Osteoblast (primary cell): ENCODE measurements at regions not wholly inside any gene's neighbourhood (a gene's known extent, or its start where the extent isn't known, plus 50 kb on each side); places are given as distances from the start of the nearest gene placed in this dataset.
A peak's percentile ranks its signal among the peaks of the same experiment; 100 is the strongest.

Source experiments
- DNase-seq: peaks from one replicate; pipeline ENCODE4 v3.0.0; 2011; ENCODE audit warnings: low spot score, mixed read lengths; ENCODE audit not compliant: insufficient read length; ENCODE audit errors: missing footprints
- H2AFZ ChIP-seq: 2 replicates; pipeline ENCODE4 v1.6.0; 2011; ENCODE audit warnings: mild to moderate bottlenecking, low read length
- H3K27ac ChIP-seq: 2 replicates; pipeline ENCODE4 v1.5.1; 2011; ENCODE audit warnings: mild to moderate bottlenecking, low read depth, low read length, moderate library complexity
- H3K27me3 ChIP-seq: 2 replicates; pipeline ENCODE4 v1.6.0; 2012; ENCODE audit warnings: mild to moderate bottlenecking, control low read depth, inconsistent platforms, low read length, moderate library complexity; ENCODE audit not compliant: insufficient read depth
- H3K36me3 ChIP-seq: 2 replicates; pipeline ENCODE4 v1.5.1; 2011; ENCODE audit warnings: mild to moderate bottlenecking, low read length, control low read depth, moderate library complexity; ENCODE audit not compliant: insufficient read depth
- H3K4me1 ChIP-seq: 2 replicates; pipeline ENCODE4 v1.5.1; 2011; ENCODE audit warnings: mild to moderate bottlenecking, low read length, control low read depth, moderate library complexity; ENCODE audit not compliant: insufficient read depth
- H3K4me2 ChIP-seq: 2 replicates; pipeline ENCODE4 v1.6.0; 2011; ENCODE audit warnings: mild to moderate bottlenecking, low read length; ENCODE audit not compliant: insufficient read depth
- H3K4me3 ChIP-seq: fragments of 200-600 bp; sonication (generic); 3 replicates; pipeline ENCODE4 v1.5.1; 2012; ENCODE audit warnings: mild to moderate bottlenecking, low read length, inconsistent platforms; ENCODE audit not compliant: insufficient read depth
- H3K79me2 ChIP-seq: 2 replicates; pipeline ENCODE4 v1.6.0; 2012; ENCODE audit warnings: mild to moderate bottlenecking, low read length, control low read depth, inconsistent platforms; ENCODE audit not compliant: insufficient read depth
- H3K9me3 ChIP-seq: 2 replicates; pipeline ENCODE4 v1.5.1; 2011; ENCODE audit warnings: low read depth, low read length, control low read depth
- H4K20me1 ChIP-seq: 2 replicates; pipeline ENCODE4 v1.6.0; 2012; ENCODE audit warnings: mild to moderate bottlenecking, low read length, control low read depth; ENCODE audit not compliant: insufficient read depth
- TF ChIP-seq, protein P1 (sequence below): IDR thresholded peaks from 2 replicates; pipeline ENCODE4 v1.5.1; 2011; ENCODE audit warnings: mild to moderate bottlenecking, low read depth, low read length, moderate library complexity; ENCODE audit errors: extremely low read depth

DNA sequence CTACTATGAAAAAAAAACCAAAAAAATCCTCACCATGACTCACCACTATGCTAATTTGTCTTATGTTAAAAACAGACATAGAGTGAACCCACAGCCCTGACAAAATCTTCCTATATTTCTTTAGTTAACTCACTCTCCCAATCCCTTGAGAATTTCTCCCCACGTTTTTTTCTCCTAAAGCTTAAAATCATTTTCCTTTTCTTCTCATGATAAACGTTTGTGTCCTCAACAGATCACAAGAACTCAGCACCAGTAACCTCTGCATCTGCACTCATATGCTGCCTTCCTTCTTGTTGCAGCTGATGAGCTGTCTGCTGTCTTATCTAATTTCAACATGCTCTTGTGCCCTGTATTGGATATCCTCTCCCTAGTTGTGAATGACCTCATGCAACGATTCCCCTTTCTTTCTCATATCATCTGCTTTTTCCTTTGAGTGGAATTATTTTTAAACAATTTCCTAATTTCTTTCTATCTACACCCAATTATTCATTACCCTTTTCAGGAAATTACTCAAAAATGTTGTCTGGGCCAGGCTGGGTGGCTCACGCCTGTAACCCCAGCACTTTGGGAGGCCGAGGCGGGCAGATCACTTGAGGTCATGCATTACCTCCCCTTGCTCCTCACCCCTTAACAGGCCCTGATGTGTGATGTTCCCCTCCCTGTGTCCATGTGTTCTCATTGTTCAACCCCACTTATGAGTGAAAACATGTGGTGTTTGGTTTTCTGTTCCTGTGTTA is 427.5 kb upstream of the MGAT4C start:
- Histone ChIP-seq H3K9me3 (no peaks in the 10 kb centered on the region), H2AFZ (peak overlapping the region; percentile 21), H3K27ac (no peak overlapping the region), H3K79me2 (no peaks in the 10 kb centered on the region), H3K4me3 (no peak overlapping the region), H4K20me1 (no peaks in the 10 kb centered on the region), H3K4me1 (peaks cover 11% of the 10 kb centered on the region), H3K27me3 (no peaks in the 10 kb centered on the region), H3K36me3 (no peaks in the 10 kb centered on the region), H3K4me2 (peak overlapping the region; percentile 16)
- peak; percentile 22 for DNase-seq
- TF ChIP-seq, protein P1, sequence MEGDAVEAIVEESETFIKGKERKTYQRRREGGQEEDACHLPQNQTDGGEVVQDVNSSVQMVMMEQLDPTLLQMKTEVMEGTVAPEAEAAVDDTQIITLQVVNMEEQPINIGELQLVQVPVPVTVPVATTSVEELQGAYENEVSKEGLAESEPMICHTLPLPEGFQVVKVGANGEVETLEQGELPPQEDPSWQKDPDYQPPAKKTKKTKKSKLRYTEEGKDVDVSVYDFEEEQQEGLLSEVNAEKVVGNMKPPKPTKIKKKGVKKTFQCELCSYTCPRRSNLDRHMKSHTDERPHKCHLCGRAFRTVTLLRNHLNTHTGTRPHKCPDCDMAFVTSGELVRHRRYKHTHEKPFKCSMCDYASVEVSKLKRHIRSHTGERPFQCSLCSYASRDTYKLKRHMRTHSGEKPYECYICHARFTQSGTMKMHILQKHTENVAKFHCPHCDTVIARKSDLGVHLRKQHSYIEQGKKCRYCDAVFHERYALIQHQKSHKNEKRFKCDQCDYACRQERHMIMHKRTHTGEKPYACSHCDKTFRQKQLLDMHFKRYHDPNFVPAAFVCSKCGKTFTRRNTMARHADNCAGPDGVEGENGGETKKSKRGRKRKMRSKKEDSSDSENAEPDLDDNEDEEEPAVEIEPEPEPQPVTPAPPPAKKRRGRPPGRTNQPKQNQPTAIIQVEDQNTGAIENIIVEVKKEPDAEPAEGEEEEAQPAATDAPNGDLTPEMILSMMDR = no peak

DNA sequence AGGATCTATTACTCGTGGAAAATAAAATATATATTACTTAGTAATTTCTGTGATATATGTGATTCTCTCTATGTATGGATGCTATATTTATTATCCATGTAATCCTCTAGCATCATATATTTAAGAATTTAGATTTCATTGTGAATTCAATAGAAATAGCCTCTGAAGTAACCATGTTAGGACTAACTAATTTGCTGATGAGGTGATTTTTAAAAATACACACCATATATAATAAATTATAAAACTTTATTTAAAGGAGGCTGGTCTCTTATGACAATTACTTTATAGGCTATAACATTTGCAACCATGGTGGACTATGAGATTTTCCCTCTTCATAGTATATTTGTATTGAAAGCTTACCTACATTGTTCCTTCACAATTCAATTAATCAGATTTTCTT is 424.9 kb upstream of the MGAT4C start:
- Histone ChIP-seq H3K4me2 (no peak overlapping the region), H4K20me1 (no peaks in the 10 kb centered on the region), H3K4me3 (no peak overlapping the region), H3K27ac (no peak overlapping the region), H3K27me3 (no peaks in the 10 kb centered on the region), H3K36me3 (no peaks in the 10 kb centered on the region), H3K9me3 (no peaks in the 10 kb centered on the region), H2AFZ (no peak overlapping the region), H3K4me1 (peaks cover 11% of the 10 kb centered on the region), H3K79me2 (no peaks in the 10 kb centered on the region)
- TF ChIP-seq, protein P1 = no peak
- no peak for DNase-seq

DNA sequence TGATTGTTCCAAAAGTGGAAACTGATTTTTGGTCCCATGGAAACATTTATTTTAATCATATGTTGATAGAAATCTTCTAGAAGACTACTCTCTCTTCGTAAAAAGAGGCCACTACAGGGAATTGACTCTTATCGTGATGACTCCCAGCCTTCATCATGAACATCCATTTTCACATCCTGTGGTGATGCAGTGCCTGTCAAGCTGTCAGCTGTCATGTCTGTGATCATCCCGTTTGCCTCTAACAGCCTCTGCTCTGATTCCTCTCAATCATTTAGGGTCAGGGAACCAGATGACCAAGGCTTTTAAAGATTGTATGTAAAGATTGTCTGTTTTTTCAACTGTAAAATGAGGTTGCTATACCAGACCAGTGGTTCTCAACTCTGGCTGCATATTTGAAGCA is 419.0 kb upstream of the MGAT4C start:
- Histone ChIP-seq H2AFZ (peak overlapping the region; percentile 36), H3K4me3 (no peak overlapping the region)

DNA sequence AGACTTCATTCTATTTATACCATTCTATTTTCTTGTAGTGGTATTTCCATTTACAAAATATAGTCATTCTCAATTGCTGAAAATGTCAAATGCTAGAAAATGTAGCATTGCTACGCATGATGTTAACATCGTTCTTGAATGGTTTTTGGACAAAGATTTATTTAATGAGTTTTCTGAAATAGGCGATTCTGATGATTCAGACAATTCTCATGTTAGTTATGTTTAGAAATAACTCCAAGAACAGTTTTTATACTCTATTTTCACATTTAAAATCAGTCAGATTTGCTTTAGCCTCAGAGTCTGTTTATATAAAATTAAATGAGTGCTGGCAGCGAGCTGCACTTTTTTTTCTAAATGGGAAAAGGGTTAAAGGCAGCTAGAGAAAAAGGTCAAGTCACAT is 414.8 kb upstream of the MGAT4C start:
- Histone ChIP-seq H3K27me3 (no peaks in the 10 kb centered on the region), H3K4me3 (no peak overlapping the region), H3K36me3 (no peaks in the 10 kb centered on the region), H3K4me1 (no peaks in the 10 kb centered on the region), H3K9me3 (no peaks in the 10 kb centered on the region), H4K20me1 (no peaks in the 10 kb centered on the region), H3K79me2 (no peaks in the 10 kb centered on the region), H3K4me2 (no peak overlapping the region), H2AFZ (no peak overlapping the region), H3K27ac (no peak overlapping the region)
- DNase-seq = no peak
- TF ChIP-seq, protein P1 = no peak

More for the DNA sequence above, 419.0 kb upstream of the MGAT4C start:
- no peaks in the 10 kb centered on the region for H3K4me1 ChIP-seq
- H3K79me2 ChIP-seq = no peaks in the 10 kb centered on the region
- no peak for DNase-seq
- H3K27ac ChIP-seq = no peak overlapping the region
- H3K9me3 ChIP-seq = no peaks in the 10 kb centered on the region
- no peak overlapping the region for H3K4me2 ChIP-seq
- no peaks in the 10 kb centered on the region for H4K20me1 ChIP-seq
- TF ChIP-seq, protein P1 = no peak
- H3K27me3 ChIP-seq = no peaks in the 10 kb centered on the region
- no peaks in the 10 kb centered on the region for H3K36me3 ChIP-seq
